ENCODE measurements at regions not wholly inside any gene's neighbourhood (a gene's known extent, or its start where the extent isn't known, plus 50 kb on each side); places are given as distances from the start of the nearest gene placed in this dataset.

- TF ChIP-seq CTCF (IDR thresholded peaks at IDR 0.05) (no peak), POLR2A (IDR thresholded peaks at IDR 0.05) (no peak)
These were observed 2750.2 kb downstream of the ARAP2 start for GRCh38 chr4:33494150-33494549.
